Neural cell (in vitro differentiated cells): ENCODE measurements at regions not wholly inside any gene's neighbourhood (a gene's known extent, or its start where the extent isn't known, plus 50 kb on each side); places are given as distances from the start of the nearest gene placed in this dataset.

Experiments
- EZH2 ChIP-seq: fragments of 200-600, 300-800 bp; shearing (Covaris generic), sonication (generic); IDR thresholded peaks from 2 replicates; pipeline ENCODE4 v1.6.1; 2014; ENCODE audit warnings: antibody characterized with exemption, low read length, borderline replicate concordance, mild to moderate bottlenecking; ENCODE audit not compliant: insufficient read depth, poor library complexity, severe bottlenecking
- POLR2AphosphoS5 ChIP-seq: IDR thresholded peaks from 2 replicates; pipeline ENCODE4 v1.6.1; 2012
- TF ChIP-seq, protein P1 (sequence below): fragments of 450-650 bp; IDR thresholded peaks from 2 replicates; pipeline ENCODE4 v1.5.1; 2014; ENCODE audit warnings: antibody characterized with exemption, mild to moderate bottlenecking, moderate library complexity; ENCODE audit not compliant: poor library complexity, severe bottlenecking
- TF ChIP-seq, protein P2 (sequence below): IDR thresholded peaks from 2 replicates; pipeline ENCODE4 v1.6.1; 2012; ENCODE audit warnings: borderline replicate concordance

GRCh38 chrX:95218976-95219375, 1465.7 kb upstream of the DIAPH2 start:
- TF ChIP-seq POLR2AphosphoS5 (no peak), EZH2 (no peak)
- TF ChIP-seq, protein P1, sequence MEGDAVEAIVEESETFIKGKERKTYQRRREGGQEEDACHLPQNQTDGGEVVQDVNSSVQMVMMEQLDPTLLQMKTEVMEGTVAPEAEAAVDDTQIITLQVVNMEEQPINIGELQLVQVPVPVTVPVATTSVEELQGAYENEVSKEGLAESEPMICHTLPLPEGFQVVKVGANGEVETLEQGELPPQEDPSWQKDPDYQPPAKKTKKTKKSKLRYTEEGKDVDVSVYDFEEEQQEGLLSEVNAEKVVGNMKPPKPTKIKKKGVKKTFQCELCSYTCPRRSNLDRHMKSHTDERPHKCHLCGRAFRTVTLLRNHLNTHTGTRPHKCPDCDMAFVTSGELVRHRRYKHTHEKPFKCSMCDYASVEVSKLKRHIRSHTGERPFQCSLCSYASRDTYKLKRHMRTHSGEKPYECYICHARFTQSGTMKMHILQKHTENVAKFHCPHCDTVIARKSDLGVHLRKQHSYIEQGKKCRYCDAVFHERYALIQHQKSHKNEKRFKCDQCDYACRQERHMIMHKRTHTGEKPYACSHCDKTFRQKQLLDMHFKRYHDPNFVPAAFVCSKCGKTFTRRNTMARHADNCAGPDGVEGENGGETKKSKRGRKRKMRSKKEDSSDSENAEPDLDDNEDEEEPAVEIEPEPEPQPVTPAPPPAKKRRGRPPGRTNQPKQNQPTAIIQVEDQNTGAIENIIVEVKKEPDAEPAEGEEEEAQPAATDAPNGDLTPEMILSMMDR, result no peak
- TF ChIP-seq, protein P2, sequence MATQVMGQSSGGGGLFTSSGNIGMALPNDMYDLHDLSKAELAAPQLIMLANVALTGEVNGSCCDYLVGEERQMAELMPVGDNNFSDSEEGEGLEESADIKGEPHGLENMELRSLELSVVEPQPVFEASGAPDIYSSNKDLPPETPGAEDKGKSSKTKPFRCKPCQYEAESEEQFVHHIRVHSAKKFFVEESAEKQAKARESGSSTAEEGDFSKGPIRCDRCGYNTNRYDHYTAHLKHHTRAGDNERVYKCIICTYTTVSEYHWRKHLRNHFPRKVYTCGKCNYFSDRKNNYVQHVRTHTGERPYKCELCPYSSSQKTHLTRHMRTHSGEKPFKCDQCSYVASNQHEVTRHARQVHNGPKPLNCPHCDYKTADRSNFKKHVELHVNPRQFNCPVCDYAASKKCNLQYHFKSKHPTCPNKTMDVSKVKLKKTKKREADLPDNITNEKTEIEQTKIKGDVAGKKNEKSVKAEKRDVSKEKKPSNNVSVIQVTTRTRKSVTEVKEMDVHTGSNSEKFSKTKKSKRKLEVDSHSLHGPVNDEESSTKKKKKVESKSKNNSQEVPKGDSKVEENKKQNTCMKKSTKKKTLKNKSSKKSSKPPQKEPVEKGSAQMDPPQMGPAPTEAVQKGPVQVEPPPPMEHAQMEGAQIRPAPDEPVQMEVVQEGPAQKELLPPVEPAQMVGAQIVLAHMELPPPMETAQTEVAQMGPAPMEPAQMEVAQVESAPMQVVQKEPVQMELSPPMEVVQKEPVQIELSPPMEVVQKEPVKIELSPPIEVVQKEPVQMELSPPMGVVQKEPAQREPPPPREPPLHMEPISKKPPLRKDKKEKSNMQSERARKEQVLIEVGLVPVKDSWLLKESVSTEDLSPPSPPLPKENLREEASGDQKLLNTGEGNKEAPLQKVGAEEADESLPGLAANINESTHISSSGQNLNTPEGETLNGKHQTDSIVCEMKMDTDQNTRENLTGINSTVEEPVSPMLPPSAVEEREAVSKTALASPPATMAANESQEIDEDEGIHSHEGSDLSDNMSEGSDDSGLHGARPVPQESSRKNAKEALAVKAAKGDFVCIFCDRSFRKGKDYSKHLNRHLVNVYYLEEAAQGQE, result no peak
